HepG2 (cell line): ENCODE measurements at regions not wholly inside any gene's neighbourhood (a gene's known extent, or its start where the extent isn't known, plus 50 kb on each side); places are given as distances from the start of the nearest gene placed in this dataset.

Experiments used
- HDAC2 ChIP-seq: sonication (generic); formaldehyde crosslinking; IDR thresholded peaks from 2 replicates; pipeline ENCODE4 v1.4.0; 2020; ENCODE audit warnings: missing genetic modification reagents
- NFIB ChIP-seq: sonication (generic); formaldehyde crosslinking; IDR thresholded peaks from 2 replicates; pipeline ENCODE4 v1.9.0; 2021; ENCODE audit warnings: missing genetic modification reagents, mild to moderate bottlenecking, borderline replicate concordance
- POLR2AphosphoS5 ChIP-seq: IDR thresholded peaks from 2 replicates; pipeline ENCODE4 v1.6.1; 2012; ENCODE audit warnings: low read depth, low read length
- RFX5 ChIP-seq: IDR thresholded peaks from 2 replicates; pipeline ENCODE4 v1.6.1; 2011; ENCODE audit warnings: low read depth, low read length, improper control_type of control experiment
- SP2 ChIP-seq: sonication (generic); formaldehyde crosslinking; IDR thresholded peaks from 2 replicates; pipeline ENCODE4 v1.5.1; 2020; ENCODE audit warnings: mild to moderate bottlenecking, missing genetic modification reagents
- TP53 ChIP-seq: sonication (generic); formaldehyde crosslinking; conservative IDR thresholded peaks from 2 replicates; pipeline ENCODE4 v1.4.0; 2020; ENCODE audit warnings: missing genetic modification reagents
- WIZ ChIP-seq: sonication (generic); formaldehyde crosslinking; IDR thresholded peaks from 2 replicates; pipeline ENCODE4 v1.5.1; 2020; ENCODE audit warnings: mild to moderate bottlenecking, missing genetic modification reagents
- ZZZ3 ChIP-seq: sonication (generic); formaldehyde crosslinking; IDR thresholded peaks from 2 replicates; pipeline ENCODE4 v1.4.0; 2020; ENCODE audit warnings: missing genetic modification reagents, mild to moderate bottlenecking, borderline replicate concordance
- TF ChIP-seq, protein P1 (sequence below), 2 experiments: sonication (generic) in 1 of 2; formaldehyde crosslinking in 1 of 2; IDR thresholded peaks; 2 replicates each; pipeline versions ENCODE4 v1.5.1 to v1.6.1; 2011 to 2020; ENCODE audit warnings: borderline replicate concordance in 1 of 2, low read depth in 1 of 2, low read length in 1 of 2, mild to moderate bottlenecking in 1 of 2, missing genetic modification reagents in 1 of 2, moderate library complexity in 1 of 2
- TF ChIP-seq, protein P2 (sequence below): sonication (generic); formaldehyde crosslinking; IDR thresholded peaks from 2 replicates; pipeline ENCODE4 v1.8.1; 2022; ENCODE audit warnings: low read depth, mild to moderate bottlenecking, missing genetic modification reagents
- TF ChIP-seq, protein P3 (sequence below): fragments of 450-650 bp; IDR thresholded peaks from 2 replicates; pipeline ENCODE4 v1.6.1; 2017; ENCODE audit warnings: mild to moderate bottlenecking
- TF ChIP-seq, protein P4 (sequence below): sonication (generic); formaldehyde crosslinking; IDR thresholded peaks from 2 replicates; pipeline ENCODE4 v1.5.0; 2020; ENCODE audit warnings: mild to moderate bottlenecking, missing genetic modification reagents, moderate library complexity

DNA sequence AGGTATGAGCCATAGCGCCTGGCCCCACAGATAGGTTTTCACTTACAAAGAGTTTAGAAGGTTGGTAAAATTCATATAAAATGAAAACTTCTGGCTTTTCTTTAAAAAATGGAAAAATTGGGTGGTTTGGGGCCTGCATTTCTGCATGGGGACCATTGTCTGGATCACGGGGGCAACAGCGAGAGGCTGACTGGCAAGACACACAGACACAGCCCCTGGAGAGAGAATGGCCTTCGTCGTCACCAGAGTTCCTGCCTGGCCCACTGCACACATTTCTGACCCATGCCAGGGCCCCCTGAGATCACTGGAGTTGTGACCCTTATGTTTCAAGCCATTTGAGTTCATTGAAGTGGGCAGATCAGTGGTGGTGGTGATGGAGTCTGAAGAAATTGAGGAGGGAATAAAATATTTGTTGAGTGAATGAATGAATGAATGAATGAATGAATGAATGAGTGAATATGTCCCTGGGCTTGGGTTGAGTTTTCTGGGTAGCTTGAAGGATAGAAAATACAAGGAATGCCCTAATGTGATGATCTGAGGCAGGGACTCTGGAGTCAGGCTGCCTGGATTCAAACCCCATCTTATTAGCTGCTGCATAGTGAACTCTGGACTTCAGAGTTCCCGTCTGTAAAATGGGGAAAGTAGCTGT, 173.8 kb downstream of the ZFP64 start:
- TF ChIP-seq, protein P1, sequence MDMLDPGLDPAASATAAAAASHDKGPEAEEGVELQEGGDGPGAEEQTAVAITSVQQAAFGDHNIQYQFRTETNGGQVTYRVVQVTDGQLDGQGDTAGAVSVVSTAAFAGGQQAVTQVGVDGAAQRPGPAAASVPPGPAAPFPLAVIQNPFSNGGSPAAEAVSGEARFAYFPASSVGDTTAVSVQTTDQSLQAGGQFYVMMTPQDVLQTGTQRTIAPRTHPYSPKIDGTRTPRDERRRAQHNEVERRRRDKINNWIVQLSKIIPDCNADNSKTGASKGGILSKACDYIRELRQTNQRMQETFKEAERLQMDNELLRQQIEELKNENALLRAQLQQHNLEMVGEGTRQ (IDR thresholded peaks at IDR 0.05; ENCODE audit: low read depth, low read length): no peak
- TF ChIP-seq, protein P1 (CRISPR knock-in tag; IDR thresholded peaks at IDR 0.05; ENCODE audit: borderline replicate concordance): no peak
- TF ChIP-seq WIZ (CRISPR knock-in tag): no peak
- TF ChIP-seq, protein P2, sequence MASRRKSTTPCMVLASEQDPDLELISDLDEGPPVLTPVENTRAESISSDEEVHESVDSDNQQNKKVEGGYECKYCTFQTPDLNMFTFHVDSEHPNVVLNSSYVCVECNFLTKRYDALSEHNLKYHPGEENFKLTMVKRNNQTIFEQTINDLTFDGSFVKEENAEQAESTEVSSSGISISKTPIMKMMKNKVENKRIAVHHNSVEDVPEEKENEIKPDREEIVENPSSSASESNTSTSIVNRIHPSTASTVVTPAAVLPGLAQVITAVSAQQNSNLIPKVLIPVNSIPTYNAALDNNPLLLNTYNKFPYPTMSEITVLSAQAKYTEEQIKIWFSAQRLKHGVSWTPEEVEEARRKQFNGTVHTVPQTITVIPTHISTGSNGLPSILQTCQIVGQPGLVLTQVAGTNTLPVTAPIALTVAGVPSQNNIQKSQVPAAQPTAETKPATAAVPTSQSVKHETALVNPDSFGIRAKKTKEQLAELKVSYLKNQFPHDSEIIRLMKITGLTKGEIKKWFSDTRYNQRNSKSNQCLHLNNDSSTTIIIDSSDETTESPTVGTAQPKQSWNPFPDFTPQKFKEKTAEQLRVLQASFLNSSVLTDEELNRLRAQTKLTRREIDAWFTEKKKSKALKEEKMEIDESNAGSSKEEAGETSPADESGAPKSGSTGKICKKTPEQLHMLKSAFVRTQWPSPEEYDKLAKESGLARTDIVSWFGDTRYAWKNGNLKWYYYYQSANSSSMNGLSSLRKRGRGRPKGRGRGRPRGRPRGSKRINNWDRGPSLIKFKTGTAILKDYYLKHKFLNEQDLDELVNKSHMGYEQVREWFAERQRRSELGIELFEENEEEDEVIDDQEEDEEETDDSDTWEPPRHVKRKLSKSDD (CRISPR knock-in tag): no peak
- no peak for TF ChIP-seq ZZZ3
- TF ChIP-seq HDAC2: no peak
- no peak for TF ChIP-seq SP2
- no peak for TF ChIP-seq POLR2AphosphoS5
- TF ChIP-seq TP53: no peak
- TF ChIP-seq RFX5: no peak
- TF ChIP-seq, protein P3, sequence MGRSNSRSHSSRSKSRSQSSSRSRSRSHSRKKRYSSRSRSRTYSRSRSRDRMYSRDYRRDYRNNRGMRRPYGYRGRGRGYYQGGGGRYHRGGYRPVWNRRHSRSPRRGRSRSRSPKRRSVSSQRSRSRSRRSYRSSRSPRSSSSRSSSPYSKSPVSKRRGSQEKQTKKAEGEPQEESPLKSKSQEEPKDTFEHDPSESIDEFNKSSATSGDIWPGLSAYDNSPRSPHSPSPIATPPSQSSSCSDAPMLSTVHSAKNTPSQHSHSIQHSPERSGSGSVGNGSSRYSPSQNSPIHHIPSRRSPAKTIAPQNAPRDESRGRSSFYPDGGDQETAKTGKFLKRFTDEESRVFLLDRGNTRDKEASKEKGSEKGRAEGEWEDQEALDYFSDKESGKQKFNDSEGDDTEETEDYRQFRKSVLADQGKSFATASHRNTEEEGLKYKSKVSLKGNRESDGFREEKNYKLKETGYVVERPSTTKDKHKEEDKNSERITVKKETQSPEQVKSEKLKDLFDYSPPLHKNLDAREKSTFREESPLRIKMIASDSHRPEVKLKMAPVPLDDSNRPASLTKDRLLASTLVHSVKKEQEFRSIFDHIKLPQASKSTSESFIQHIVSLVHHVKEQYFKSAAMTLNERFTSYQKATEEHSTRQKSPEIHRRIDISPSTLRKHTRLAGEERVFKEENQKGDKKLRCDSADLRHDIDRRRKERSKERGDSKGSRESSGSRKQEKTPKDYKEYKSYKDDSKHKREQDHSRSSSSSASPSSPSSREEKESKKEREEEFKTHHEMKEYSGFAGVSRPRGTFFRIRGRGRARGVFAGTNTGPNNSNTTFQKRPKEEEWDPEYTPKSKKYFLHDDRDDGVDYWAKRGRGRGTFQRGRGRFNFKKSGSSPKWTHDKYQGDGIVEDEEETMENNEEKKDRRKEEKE: no peak
- TF ChIP-seq, protein P4, sequence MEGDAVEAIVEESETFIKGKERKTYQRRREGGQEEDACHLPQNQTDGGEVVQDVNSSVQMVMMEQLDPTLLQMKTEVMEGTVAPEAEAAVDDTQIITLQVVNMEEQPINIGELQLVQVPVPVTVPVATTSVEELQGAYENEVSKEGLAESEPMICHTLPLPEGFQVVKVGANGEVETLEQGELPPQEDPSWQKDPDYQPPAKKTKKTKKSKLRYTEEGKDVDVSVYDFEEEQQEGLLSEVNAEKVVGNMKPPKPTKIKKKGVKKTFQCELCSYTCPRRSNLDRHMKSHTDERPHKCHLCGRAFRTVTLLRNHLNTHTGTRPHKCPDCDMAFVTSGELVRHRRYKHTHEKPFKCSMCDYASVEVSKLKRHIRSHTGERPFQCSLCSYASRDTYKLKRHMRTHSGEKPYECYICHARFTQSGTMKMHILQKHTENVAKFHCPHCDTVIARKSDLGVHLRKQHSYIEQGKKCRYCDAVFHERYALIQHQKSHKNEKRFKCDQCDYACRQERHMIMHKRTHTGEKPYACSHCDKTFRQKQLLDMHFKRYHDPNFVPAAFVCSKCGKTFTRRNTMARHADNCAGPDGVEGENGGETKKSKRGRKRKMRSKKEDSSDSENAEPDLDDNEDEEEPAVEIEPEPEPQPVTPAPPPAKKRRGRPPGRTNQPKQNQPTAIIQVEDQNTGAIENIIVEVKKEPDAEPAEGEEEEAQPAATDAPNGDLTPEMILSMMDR (CRISPR knock-in tag): no peak
- no peak for TF ChIP-seq NFIB (CRISPR knock-in tag)
